ENCODE measurements at regions not wholly inside any gene's neighbourhood (a gene's known extent, or its start where the extent isn't known, plus 50 kb on each side); places are given as distances from the start of the nearest gene placed in this dataset.

- Histone ChIP-seq H3K4me2 (no peak overlapping the region), H3K4me1 (replicated peaks; ENCODE audit: insufficient read depth) (no peaks in the 10 kb centered on the region), H3K9me2 (ENCODE audit: insufficient read depth) (no peaks in the 10 kb centered on the region), H3K4me3 (no peak overlapping the region), H2AFZ (no peak overlapping the region), H3K27me3 (ENCODE audit: insufficient read depth, low read depth) (no peaks in the 10 kb centered on the region), H3K27ac (no peak overlapping the region), H3K9me3 (ENCODE audit: insufficient read depth, low read depth) (no peaks in the 10 kb centered on the region; the same call in 1 of the 2 replicates), H3K36me3 (ENCODE audit: low read depth) (no peaks in the 10 kb centered on the region), H3K79me2 (ENCODE audit: low read depth) (no peaks in the 10 kb centered on the region), H3F3A (ENCODE audit: insufficient read depth, low read depth) (no peaks in the 10 kb centered on the region), H4K20me1 (ENCODE audit: insufficient read depth) (no peaks in the 10 kb centered on the region)
- intact Hi-C loops (cut with micrococcal nuclease; ENCODE audit: unreplicated experiment), result no loop called here
- ChIA-PET POLR2A (ENCODE audit: unreplicated experiment) (no interaction called here), CTCF (no interaction called here)
- DNase-seq, result no peak
- no TSS peak for BruUV-seq (replicated peaks)
- TF ChIP-seq CTCF (conservative IDR thresholded peaks at IDR 0.05), result no peak
- no peak for TF ChIP-seq EZH2 (IDR thresholded peaks at IDR 0.05; ENCODE audit: low read depth)
These were observed 735.4 kb downstream of the CBLN4 start for GRCh38 chr20:55269913-55270312.

GRCh38 chr20:55266361-55266760 is 739.0 kb downstream of the CBLN4 start:
- Histone ChIP-seq H3K4me3 (no peak overlapping the region), H3K36me3 (ENCODE audit: low read depth) (no peaks in the 10 kb centered on the region), H3K9me3 (ENCODE audit: insufficient read depth, low read depth) (no peaks in the 10 kb centered on the region; the same call in 1 of the 2 replicates), H3K79me2 (ENCODE audit: low read depth) (no peaks in the 10 kb centered on the region), H3K4me2 (no peak overlapping the region), H3K27ac (no peak overlapping the region), H3F3A (ENCODE audit: insufficient read depth, low read depth) (no peaks in the 10 kb centered on the region), H3K9me2 (ENCODE audit: insufficient read depth) (no peaks in the 10 kb centered on the region), H2AFZ (no peak overlapping the region), H4K20me1 (ENCODE audit: insufficient read depth) (no peaks in the 10 kb centered on the region), H3K4me1 (replicated peaks; ENCODE audit: insufficient read depth) (no peaks in the 10 kb centered on the region), H3K27me3 (ENCODE audit: insufficient read depth, low read depth) (no peaks in the 10 kb centered on the region)
- CTCF ChIA-PET, result no interaction called here
- DNase-seq, result no peak
- intact Hi-C loops (cut with micrococcal nuclease; ENCODE audit: unreplicated experiment), result no loop called here
- BruUV-seq (replicated peaks), result no TSS peak
- POLR2A ChIA-PET (ENCODE audit: unreplicated experiment), result interaction anchor here (0.7 kb wide), 1 partner anchor 165 kb away, joined by 7 read pairs; no protein-coding TSS in a partner anchor
- TF ChIP-seq EZH2 (IDR thresholded peaks at IDR 0.05; ENCODE audit: low read depth) (no peak), CTCF (conservative IDR thresholded peaks at IDR 0.05) (no peak)

GRCh38 chr20:55264703-55265239 is 740.5 kb downstream of the CBLN4 start:
- no TSS peak for BruUV-seq (replicated peaks)
- ChIA-PET POLR2A (ENCODE audit: unreplicated experiment) (no interaction called here), CTCF (no interaction called here)
- Histone ChIP-seq H3K4me1 (replicated peaks; ENCODE audit: insufficient read depth) (no peaks in the 10 kb centered on the region), H2AFZ (no peak overlapping the region), H3K79me2 (ENCODE audit: low read depth) (no peaks in the 10 kb centered on the region), H4K20me1 (ENCODE audit: insufficient read depth) (no peaks in the 10 kb centered on the region), H3K36me3 (ENCODE audit: low read depth) (no peaks in the 10 kb centered on the region), H3K27me3 (ENCODE audit: insufficient read depth, low read depth) (no peaks in the 10 kb centered on the region), H3K9me3 (ENCODE audit: insufficient read depth, low read depth) (no peaks in the 10 kb centered on the region; the same call in 1 of the 2 replicates), H3K9me2 (ENCODE audit: insufficient read depth) (no peaks in the 10 kb centered on the region), H3K27ac (no peak overlapping the region), H3F3A (ENCODE audit: insufficient read depth, low read depth) (no peaks in the 10 kb centered on the region), H3K4me3 (no peak overlapping the region), H3K4me2 (no peak overlapping the region)
- no peak for DNase-seq
- intact Hi-C loops (cut with micrococcal nuclease; ENCODE audit: unreplicated experiment), result no loop called here
- TF ChIP-seq CTCF (conservative IDR thresholded peaks at IDR 0.05) (no peak), EZH2 (IDR thresholded peaks at IDR 0.05; ENCODE audit: low read depth) (no peak)

All from PC-9 (cell line).